GM13976 (cell line): ENCODE measurements at regions not wholly inside any gene's neighbourhood (a gene's known extent, or its start where the extent isn't known, plus 50 kb on each side); places are given as distances from the start of the nearest gene placed in this dataset.
"Not testable (repeated sequence)": the region's sequence is repeated elsewhere in the genome, so short reads cannot be mapped to it uniquely, and the experiment has no call there.

Experiments
- DNase-seq: peaks from one replicate; pipeline ENCODE4 v3.0.0; 2012; ENCODE audit warnings: low spot score
- CTCF ChIP-seq: IDR thresholded peaks from 2 replicates; pipeline ENCODE4 v1.5.1; 2012; ENCODE audit warnings: borderline replicate concordance, mild to moderate bottlenecking; ENCODE audit not compliant: insufficient read depth; ENCODE audit errors: extremely low read depth, missing control alignments, control extremely low read depth
- in situ Hi-C: fragments of 300-500 bp; cut with MboI; formaldehyde crosslinking; loops from one replicate; pipeline ENCODE4 v1.12.0; 2022; ENCODE audit warnings: low sequenced_read_pairs, mixed read lengths, inconsistent platforms; ENCODE audit not compliant: unreplicated experiment

- DNase-seq = no peak
- in situ Hi-C loops = no loop called here
- no peak for TF ChIP-seq CTCF
Observed at GRCh38 chr5:25412116-25412661, 767.4 kb upstream of the CDH10 start.

GRCh38 chr5:25407365-25407764 lies 762.6 kb upstream of the CDH10 start:
- in situ Hi-C loops, DNase-seq: not testable (repeated sequence)

- DNase-seq = no peak
- in situ Hi-C loops = no loop called here
- TF ChIP-seq CTCF = no peak
Observed at GRCh38 chr5:25405850-25406249, 761.1 kb upstream of the CDH10 start.

GRCh38 chr5:25399878-25400480 lies 755.2 kb upstream of the CDH10 start:
- in situ Hi-C loops = no loop called here

GRCh38 chr5:25393957-25394356 lies 749.2 kb upstream of the CDH10 start:
- no peak for TF ChIP-seq CTCF
- no peak for DNase-seq
- in situ Hi-C loops = no loop called here

More at GRCh38 chr5:25399878-25400480, 755.2 kb upstream of the CDH10 start:
- TF ChIP-seq CTCF = no peak
- no peak for DNase-seq

- TF ChIP-seq CTCF = no peak
- no peak for DNase-seq
- in situ Hi-C loops = no loop called here
Observed at GRCh38 chr5:25393256-25393655, 748.5 kb upstream of the CDH10 start.

- no peak for TF ChIP-seq CTCF
- in situ Hi-C loops = no loop called here
- no peak for DNase-seq
Observed at GRCh38 chr5:25387953-25388352, 743.2 kb upstream of the CDH10 start.
